OCI-LY1 (cell line): ENCODE measurements at regions not wholly inside any gene's neighbourhood (a gene's known extent, or its start where the extent isn't known, plus 50 kb on each side); places are given as distances from the start of the nearest gene placed in this dataset.

Source experiments
- EZH2 ChIP-seq: fragments of 200-600 bp; sonication (generic), shearing (Covaris generic); IDR thresholded peaks from 2 replicates; pipeline ENCODE4 v1.8.0; 2017; ENCODE audit warnings: borderline replicate concordance, mixed run types, mild to moderate bottlenecking, antibody characterized with exemption, low read length, moderate library complexity, mixed read lengths
- TF ChIP-seq, protein P1 (sequence below): fragments of 200-600 bp; sonication (generic), shearing (Covaris generic); IDR thresholded peaks from 2 replicates; pipeline ENCODE4 v1.5.1; 2017; ENCODE audit warnings: mild to moderate bottlenecking, antibody characterized with exemption, low read length, moderate library complexity, mixed read lengths

DNA sequence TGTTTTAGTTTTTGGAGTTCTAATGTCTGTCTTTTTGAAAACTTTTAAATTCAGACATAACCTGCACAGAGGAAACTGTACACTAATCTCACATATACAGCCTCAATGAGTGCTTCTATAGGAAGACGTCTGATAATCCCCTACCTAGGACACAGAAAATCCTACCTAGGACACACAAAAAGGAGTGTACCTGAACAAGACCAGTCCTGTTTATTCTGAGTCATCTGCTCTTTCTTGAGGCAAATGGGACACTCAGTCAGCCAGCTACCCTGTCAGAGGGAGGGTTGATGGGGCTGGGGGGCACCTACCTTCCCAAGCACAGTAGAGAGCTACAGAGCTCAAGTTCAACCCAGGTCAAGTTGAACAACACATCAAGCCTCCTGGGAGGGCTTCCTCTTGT lies 346.6 kb upstream of the NCAM1 start:
- TF ChIP-seq, protein P1, sequence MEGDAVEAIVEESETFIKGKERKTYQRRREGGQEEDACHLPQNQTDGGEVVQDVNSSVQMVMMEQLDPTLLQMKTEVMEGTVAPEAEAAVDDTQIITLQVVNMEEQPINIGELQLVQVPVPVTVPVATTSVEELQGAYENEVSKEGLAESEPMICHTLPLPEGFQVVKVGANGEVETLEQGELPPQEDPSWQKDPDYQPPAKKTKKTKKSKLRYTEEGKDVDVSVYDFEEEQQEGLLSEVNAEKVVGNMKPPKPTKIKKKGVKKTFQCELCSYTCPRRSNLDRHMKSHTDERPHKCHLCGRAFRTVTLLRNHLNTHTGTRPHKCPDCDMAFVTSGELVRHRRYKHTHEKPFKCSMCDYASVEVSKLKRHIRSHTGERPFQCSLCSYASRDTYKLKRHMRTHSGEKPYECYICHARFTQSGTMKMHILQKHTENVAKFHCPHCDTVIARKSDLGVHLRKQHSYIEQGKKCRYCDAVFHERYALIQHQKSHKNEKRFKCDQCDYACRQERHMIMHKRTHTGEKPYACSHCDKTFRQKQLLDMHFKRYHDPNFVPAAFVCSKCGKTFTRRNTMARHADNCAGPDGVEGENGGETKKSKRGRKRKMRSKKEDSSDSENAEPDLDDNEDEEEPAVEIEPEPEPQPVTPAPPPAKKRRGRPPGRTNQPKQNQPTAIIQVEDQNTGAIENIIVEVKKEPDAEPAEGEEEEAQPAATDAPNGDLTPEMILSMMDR, result no peak
- TF ChIP-seq EZH2, result no peak
